Sigmoid colon (tissue), 6 donors: ENCODE measurements at regions not wholly inside any gene's neighbourhood (a gene's known extent, or its start where the extent isn't known, plus 50 kb on each side); places are given as distances from the start of the nearest gene placed in this dataset.

Experiments used
- DNase-seq: peaks from one replicate; pipeline ENCODE4 v3.0.0-alpha.2; 2019
- H3K27ac ChIP-seq, 4 donors: fragments of 200-600 bp; sonication (generic); one replicate each; pipeline ENCODE4 v1.5.1; 2016 to 2019; ENCODE audit warnings: mild to moderate bottlenecking in 1 of 4
- H3K27me3 ChIP-seq, 3 donors: fragments of 200-600 bp; sonication (generic); one replicate each; pipeline ENCODE4 v1.5.1; 2019; ENCODE audit warnings: mild to moderate bottlenecking in 1 of 3
- H3K36me3 ChIP-seq, 4 donors: fragments of 200-600 bp; sonication (generic); one replicate each; pipeline ENCODE4 v1.5.1; 2016 to 2019
- H3K4me1 ChIP-seq, 4 donors: fragments of 200-600 bp; sonication (generic); one replicate each; pipeline ENCODE4 v1.5.1; 2017 to 2019
- H3K4me3 ChIP-seq, 4 donors: fragments of 200-600 bp; sonication (generic); one replicate each; pipeline ENCODE4 v1.5.1; 2017 to 2019; ENCODE audit warnings: mild to moderate bottlenecking in 2 of 4, moderate library complexity in 1 of 4
- H3K9me3 ChIP-seq, 4 donors: fragments of 200-600 bp in 3 of 4; sonication (generic) in 3 of 4; one replicate each; pipeline versions ENCODE4 v1.5.1 to v1.6.1; 2013 to 2019
- EP300 ChIP-seq, 4 donors: sonication (generic); formaldehyde crosslinking; IDR thresholded peaks; one replicate each; pipeline ENCODE4 v1.6.1; 2017; ENCODE audit warnings: antibody characterized with exemption in 4 of 4
- POLR2A ChIP-seq, 2 donors: fragments of 450-650 bp; IDR thresholded peaks; one replicate each; pipeline ENCODE4 v1.6.1; 2016; ENCODE audit warnings: antibody characterized with exemption in 2 of 2, mild to moderate bottlenecking in 2 of 2, moderate library complexity in 2 of 2
- POLR2AphosphoS5 ChIP-seq, 4 donors: sonication (generic); formaldehyde crosslinking; IDR thresholded peaks; one replicate each; pipeline ENCODE4 v1.6.1; 2017; ENCODE audit warnings: antibody characterized with exemption in 4 of 4
- WGBS, 2 donors: extraction: QIAGEN DNeasy Blood & Tissue Kit; methylation state at CpG; one replicate each; pipeline ENCODE4 v1.1.7; 2013; 5-methylcytosine and 5-hydroxymethylcytosine counted together
- intact Hi-C: fragments of 100-400 bp; cut with DNase I; formaldehyde crosslinking; loops from one replicate; pipeline ENCODE4 v1.15.1; 2023
- TF ChIP-seq, protein P1 (sequence below), 4 experiments: fragments of 450-650 bp in 3 of 4; fragments of 200-600 bp in 1 of 4; IDR thresholded peaks; one replicate each; pipeline ENCODE4 v1.5.1; 2016 to 2019; ENCODE audit warnings: antibody characterized with exemption in 4 of 4, mild to moderate bottlenecking in 3 of 4, moderate library complexity in 2 of 4
- donor health status: healthy with polysubstance abuse.
- donor health status: healthy.

DNA sequence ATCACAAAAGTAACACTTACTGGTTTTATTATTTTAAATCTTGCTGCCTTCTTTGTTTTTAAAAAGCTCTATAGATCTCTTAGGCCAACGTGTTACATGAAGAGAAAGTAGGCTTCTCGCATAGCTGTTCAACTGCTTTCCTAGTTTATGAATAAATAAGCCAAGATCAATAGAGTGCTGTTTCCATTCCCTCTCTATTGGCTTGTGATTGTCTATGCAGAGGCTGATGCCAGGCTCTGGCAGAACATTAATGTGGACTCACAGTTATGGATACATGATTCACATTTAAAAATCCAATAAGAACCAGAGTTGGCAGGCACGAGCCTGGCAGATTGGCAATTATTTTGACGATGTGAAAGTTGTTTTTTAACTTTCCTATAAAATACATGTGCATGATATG, 137.5 kb downstream of the GNAT3 start:
- H3K9me3 ChIP-seq = no peaks in the 10 kb centered on the region
- intact Hi-C loops = no loop called here
- H3K4me3 ChIP-seq = no peak overlapping the region
- no peaks in the 10 kb centered on the region for H3K27me3 ChIP-seq
- TF ChIP-seq POLR2A (IDR thresholded peaks at IDR 0.05) = no peak
- no peak for TF ChIP-seq POLR2AphosphoS5 (IDR thresholded peaks at IDR 0.05)
- TF ChIP-seq, protein P1, sequence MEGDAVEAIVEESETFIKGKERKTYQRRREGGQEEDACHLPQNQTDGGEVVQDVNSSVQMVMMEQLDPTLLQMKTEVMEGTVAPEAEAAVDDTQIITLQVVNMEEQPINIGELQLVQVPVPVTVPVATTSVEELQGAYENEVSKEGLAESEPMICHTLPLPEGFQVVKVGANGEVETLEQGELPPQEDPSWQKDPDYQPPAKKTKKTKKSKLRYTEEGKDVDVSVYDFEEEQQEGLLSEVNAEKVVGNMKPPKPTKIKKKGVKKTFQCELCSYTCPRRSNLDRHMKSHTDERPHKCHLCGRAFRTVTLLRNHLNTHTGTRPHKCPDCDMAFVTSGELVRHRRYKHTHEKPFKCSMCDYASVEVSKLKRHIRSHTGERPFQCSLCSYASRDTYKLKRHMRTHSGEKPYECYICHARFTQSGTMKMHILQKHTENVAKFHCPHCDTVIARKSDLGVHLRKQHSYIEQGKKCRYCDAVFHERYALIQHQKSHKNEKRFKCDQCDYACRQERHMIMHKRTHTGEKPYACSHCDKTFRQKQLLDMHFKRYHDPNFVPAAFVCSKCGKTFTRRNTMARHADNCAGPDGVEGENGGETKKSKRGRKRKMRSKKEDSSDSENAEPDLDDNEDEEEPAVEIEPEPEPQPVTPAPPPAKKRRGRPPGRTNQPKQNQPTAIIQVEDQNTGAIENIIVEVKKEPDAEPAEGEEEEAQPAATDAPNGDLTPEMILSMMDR (IDR thresholded peaks at IDR 0.05) = no peak
- no peak for TF ChIP-seq EP300 (IDR thresholded peaks at IDR 0.05)
- WGBS, 2 donors = 85 to 90% methylated on average over 4 of the region's 4 CpGs
- no peak overlapping the region for H3K27ac ChIP-seq
- H3K36me3 ChIP-seq = no peaks in the 10 kb centered on the region
- H3K4me1 ChIP-seq = peaks cover 0 to 26% (median 18%) of the 10 kb centered on the region in 4 donors
- DNase-seq = no peak

DNA sequence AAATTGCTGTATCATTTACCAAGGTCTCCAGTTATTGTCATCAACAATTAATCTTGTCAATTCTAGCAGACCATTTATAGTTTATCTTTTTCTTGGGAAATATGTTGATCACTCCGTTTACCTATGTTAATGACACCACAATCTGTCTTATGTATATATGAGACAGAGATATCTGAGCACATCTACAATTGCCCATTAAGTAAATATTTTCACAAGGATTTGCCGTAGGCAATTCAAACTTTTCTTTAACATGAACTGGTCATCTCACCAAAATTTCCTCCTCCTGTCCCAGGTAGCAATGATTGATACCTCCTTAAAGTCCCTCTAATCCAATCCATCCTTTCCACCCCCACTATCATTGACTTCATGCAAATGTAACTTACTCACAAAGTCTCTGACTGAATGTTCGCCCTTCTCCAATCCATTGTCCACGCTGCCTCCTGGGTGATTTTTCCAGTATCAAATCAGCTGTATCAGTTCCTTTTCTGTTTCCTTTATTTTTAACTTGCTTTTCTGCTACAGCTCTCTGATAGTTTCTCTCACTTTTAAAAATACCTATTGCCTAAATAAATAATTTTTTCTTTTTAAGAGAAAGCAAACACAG, 138.3 kb downstream of the GNAT3 start:
- Histone ChIP-seq H3K4me1 (peaks cover 0 to 18% (median 10%) of the 10 kb centered on the region in 4 donors), H3K4me3 (no peak overlapping the region), H3K36me3 (no peaks in the 10 kb centered on the region), H3K9me3 (no peaks in the 10 kb centered on the region), H3K27me3 (no peaks in the 10 kb centered on the region), H3K27ac (no peak overlapping the region)
- TF ChIP-seq, protein P1 (IDR thresholded peaks at IDR 0.05) = no peak
- TF ChIP-seq EP300 (IDR thresholded peaks at IDR 0.05) (no peak), POLR2A (IDR thresholded peaks at IDR 0.05) (no peak), POLR2AphosphoS5 (IDR thresholded peaks at IDR 0.05) (no peak)
- WGBS, 2 donors = 55 to 81% methylated on average over 4 of the region's 4 CpGs
- no peak for DNase-seq
- intact Hi-C loops = no loop called here

DNA sequence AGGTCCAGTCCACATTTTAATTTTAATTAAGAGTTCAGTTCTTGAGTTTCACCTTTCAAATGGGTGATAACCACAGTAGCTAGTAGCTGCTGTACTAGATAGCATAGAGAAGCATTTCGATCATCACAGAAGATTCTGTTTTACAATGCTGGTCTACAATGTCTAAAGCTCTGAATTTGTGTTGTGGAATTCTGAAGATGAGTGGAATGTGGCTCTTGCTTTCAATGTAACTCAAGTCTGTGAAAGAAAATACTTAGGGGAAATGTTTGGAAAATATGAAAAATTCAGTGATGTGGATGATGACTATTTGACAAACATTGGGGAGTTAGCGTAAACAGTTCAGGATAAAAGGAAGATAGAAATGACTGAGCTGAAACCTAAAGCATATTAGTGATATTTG, 139.4 kb downstream of the GNAT3 start:
- intact Hi-C loops = no loop called here
- Histone ChIP-seq H3K4me3 (no peak overlapping the region), H3K27ac (peak overlapping the region in 1 of 4 donors; percentile 48), H3K36me3 (no peaks in the 10 kb centered on the region), H3K4me1 (peaks cover 0 to 8% (median 4%) of the 10 kb centered on the region in 4 donors), H3K27me3 (no peaks in the 10 kb centered on the region), H3K9me3 (no peaks in the 10 kb centered on the region)
- TF ChIP-seq POLR2A (IDR thresholded peaks at IDR 0.05) (no peak), EP300 (IDR thresholded peaks at IDR 0.05) (no peak), POLR2AphosphoS5 (IDR thresholded peaks at IDR 0.05) (no peak)
- TF ChIP-seq, protein P1 (IDR thresholded peaks at IDR 0.05) = no peak
- 85 to 91% methylated on average over 2 of the region's 2 CpGs for WGBS, 2 donors
- no peak for DNase-seq

DNA sequence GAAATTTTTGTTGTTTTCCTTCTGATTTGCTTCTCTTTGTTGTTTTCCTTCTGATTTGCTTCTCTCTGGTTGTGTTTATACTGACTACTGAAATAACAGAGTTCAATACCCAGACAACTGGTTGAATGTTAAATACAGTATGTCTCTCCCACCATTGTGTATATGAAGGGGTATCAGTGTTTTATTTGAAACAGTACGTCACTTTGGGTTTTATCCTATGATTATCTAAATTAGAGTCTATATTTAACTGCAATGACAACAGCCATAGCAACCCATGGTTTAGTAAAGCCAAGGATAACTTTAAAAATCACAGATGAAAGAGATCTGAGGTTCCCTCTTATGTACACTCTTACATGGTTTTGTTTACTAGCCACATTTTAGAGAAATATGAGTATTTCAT, 141.3 kb downstream of the GNAT3 start:
- no peak for TF ChIP-seq POLR2A (IDR thresholded peaks at IDR 0.05)
- TF ChIP-seq, protein P1 (IDR thresholded peaks at IDR 0.05) = no peak
- TF ChIP-seq POLR2AphosphoS5 (IDR thresholded peaks at IDR 0.05) = no peak
- TF ChIP-seq EP300 (IDR thresholded peaks at IDR 0.05) = no peak
- no peaks in the 10 kb centered on the region for H3K9me3 ChIP-seq
- no peak overlapping the region for H3K27ac ChIP-seq
- no peak for DNase-seq
- no peak overlapping the region for H3K4me3 ChIP-seq
- no peaks in the 10 kb centered on the region for H3K27me3 ChIP-seq
- H3K4me1 ChIP-seq = peaks cover 0 to 8% (median 4%) of the 10 kb centered on the region in 4 donors
- WGBS, 2 donors = 81 to 82% methylated on average over 1 of the region's 1 CpG
- intact Hi-C loops = no loop called here
- no peaks in the 10 kb centered on the region for H3K36me3 ChIP-seq

DNA sequence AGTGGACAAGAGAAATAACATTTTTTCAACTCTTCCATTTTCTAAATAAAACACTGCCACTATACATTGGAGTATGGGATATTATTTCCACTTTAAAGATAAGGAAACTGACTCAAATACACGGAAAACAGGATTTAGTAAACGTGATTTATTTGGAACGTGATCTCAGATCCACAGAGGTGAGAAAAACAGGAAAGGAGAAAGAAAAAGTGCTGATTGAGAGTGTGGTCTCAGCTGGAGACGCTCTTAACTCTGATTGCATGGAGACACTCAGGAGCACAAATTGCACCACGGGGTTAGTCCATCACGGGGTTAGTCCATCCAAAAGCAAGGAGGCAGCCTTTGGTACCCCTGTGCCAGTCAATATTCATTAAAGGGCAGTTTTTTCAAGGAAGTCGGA, 142.5 kb downstream of the GNAT3 start:
- Histone ChIP-seq H3K4me1 (peaks cover 0 to 8% (median 4%) of the 10 kb centered on the region in 4 donors), H3K9me3 (no peaks in the 10 kb centered on the region), H3K27me3 (no peaks in the 10 kb centered on the region), H3K36me3 (no peaks in the 10 kb centered on the region), H3K27ac (no peak overlapping the region), H3K4me3 (no peak overlapping the region)
- DNase-seq = no peak
- 84 to 88% methylated on average over 7 of the region's 7 CpGs for WGBS, 2 donors
- intact Hi-C loops = no loop called here
- TF ChIP-seq, protein P1 (IDR thresholded peaks at IDR 0.05) = no peak
- TF ChIP-seq POLR2A (IDR thresholded peaks at IDR 0.05) (no peak), POLR2AphosphoS5 (IDR thresholded peaks at IDR 0.05) (no peak), EP300 (IDR thresholded peaks at IDR 0.05) (no peak)
